ENCODE measurements at regions not wholly inside any gene's neighbourhood (a gene's known extent, or its start where the extent isn't known, plus 50 kb on each side); places are given as distances from the start of the nearest gene placed in this dataset.
A peak's percentile ranks its signal among the peaks of the same experiment; 100 is the strongest.

DNA sequence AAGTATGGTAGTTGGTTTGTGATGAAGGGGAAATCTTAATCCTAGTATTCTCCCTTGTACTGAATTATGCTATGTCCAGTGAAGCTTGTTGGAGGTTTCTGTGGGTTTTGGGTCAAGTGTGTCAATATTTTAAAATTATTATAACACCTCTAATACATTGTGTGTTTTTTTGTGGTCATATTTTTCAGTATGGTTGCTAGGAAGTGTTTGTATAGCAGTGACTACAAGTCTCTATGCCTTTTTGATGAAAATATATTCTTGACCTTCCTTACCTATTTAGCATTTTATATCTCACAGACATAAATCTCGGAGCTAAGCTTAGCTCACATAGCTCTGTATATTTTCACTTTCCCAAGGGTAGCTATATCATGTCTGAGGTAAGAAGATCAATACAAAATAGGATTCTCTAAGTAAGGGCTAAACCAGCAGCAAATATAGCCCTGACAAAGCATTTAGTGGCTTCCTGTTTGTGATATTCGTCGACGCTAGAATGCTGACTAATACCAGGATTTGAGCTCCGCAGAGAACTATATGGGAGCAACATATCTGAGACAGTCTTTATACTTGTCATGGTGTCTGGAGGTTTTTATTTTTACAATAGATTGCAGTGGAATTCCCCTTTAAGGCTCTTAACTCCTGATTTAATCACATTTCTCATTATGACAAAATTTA lies 82.3 kb downstream of the MACIR start:
- H3K27ac Mint-ChIP-seq (ENCODE audit: unreplicated experiment): no peak overlapping the region
- TF ChIP-seq EZH2 (IDR thresholded peaks at IDR 0.05; ENCODE audit: insufficient read depth, low read length): no peak
- no peak for TF ChIP-seq CTCF (IDR thresholded peaks at IDR 0.05; ENCODE audit: insufficient read depth, low read depth, low read length)
- Histone ChIP-seq H3K79me2 (ENCODE audit: insufficient read depth, low read length) (no peaks in the 10 kb centered on the region), H3K9me3 (ENCODE audit: insufficient read depth, low read depth, low read length) (no peaks in the 10 kb centered on the region), H3K4me1 (ENCODE audit: insufficient read depth, low read length) (no peaks in the 10 kb centered on the region), H3K36me3 (ENCODE audit: insufficient read depth, low read length) (no peaks in the 10 kb centered on the region), H3K9ac (ENCODE audit: low read length) (no peak overlapping the region), H2AFZ (ENCODE audit: low read depth, low read length) (no peak overlapping the region), H3K4me3 (ENCODE audit: insufficient read depth, low read depth, low read length) (no peak overlapping the region), H3K4me2 (ENCODE audit: low read length) (peak overlapping the region; percentile 16), H4K20me1 (ENCODE audit: insufficient read depth, low read length) (no peaks in the 10 kb centered on the region), H3K27me3 (ENCODE audit: insufficient read depth, low read length) (no peaks in the 10 kb centered on the region), H3K27ac (ENCODE audit: low read depth, low read length) (no peak overlapping the region)
- FAIRE-seq: no peak
- no peaks in the 10 kb centered on the region for H3K9me3 Mint-ChIP-seq (ENCODE audit: unreplicated experiment)
- H3K27me3 Mint-ChIP-seq (ENCODE audit: low read depth, unreplicated experiment): no peaks in the 10 kb centered on the region
- no peaks in the 10 kb centered on the region for H3K36me3 Mint-ChIP-seq (ENCODE audit: low read depth, unreplicated experiment)
- peaks cover 2% of the 10 kb centered on the region for H3K4me1 Mint-ChIP-seq (ENCODE audit: low read depth, unreplicated experiment)
- no peak for DNase-seq (ENCODE audit: low read depth)
- H3K4me3 Mint-ChIP-seq (ENCODE audit: unreplicated experiment): no peak overlapping the region

DNA sequence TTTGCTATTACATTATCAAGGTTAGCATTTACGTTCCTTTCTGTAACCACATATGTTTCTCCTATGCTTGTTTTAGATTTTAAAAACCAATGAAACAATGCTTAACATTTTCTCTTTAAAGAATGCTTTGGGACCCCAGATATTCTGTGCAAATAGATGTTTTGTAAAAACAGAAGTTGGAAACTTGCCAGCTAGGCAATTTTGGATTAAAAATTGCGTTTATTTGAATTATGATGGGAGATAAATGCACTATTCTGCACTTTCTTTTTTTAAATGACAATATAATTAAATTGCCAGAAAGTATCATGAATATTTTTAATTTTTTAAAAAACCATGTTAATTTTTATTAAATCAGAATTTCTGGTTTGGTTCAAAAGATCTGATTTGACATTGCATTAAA lies 81.6 kb downstream of the MACIR start:
- Histone ChIP-seq H3K79me2 (ENCODE audit: insufficient read depth, low read length) (no peaks in the 10 kb centered on the region), H3K27me3 (ENCODE audit: insufficient read depth, low read length) (no peaks in the 10 kb centered on the region), H3K4me2 (ENCODE audit: low read length) (no peak overlapping the region), H3K9ac (ENCODE audit: low read length) (no peak overlapping the region), H3K27ac (ENCODE audit: low read depth, low read length) (no peak overlapping the region), H3K4me3 (ENCODE audit: insufficient read depth, low read depth, low read length) (no peak overlapping the region), H3K36me3 (ENCODE audit: insufficient read depth, low read length) (no peaks in the 10 kb centered on the region), H3K4me1 (ENCODE audit: insufficient read depth, low read length) (no peaks in the 10 kb centered on the region), H2AFZ (ENCODE audit: low read depth, low read length) (no peak overlapping the region), H3K9me3 (ENCODE audit: insufficient read depth, low read depth, low read length) (no peaks in the 10 kb centered on the region), H4K20me1 (ENCODE audit: insufficient read depth, low read length) (no peaks in the 10 kb centered on the region)
- no peaks in the 10 kb centered on the region for H3K27me3 Mint-ChIP-seq (ENCODE audit: low read depth, unreplicated experiment)
- TF ChIP-seq CTCF (IDR thresholded peaks at IDR 0.05; ENCODE audit: insufficient read depth, low read depth, low read length): no peak
- TF ChIP-seq EZH2 (IDR thresholded peaks at IDR 0.05; ENCODE audit: insufficient read depth, low read length): no peak
- H3K4me3 Mint-ChIP-seq (ENCODE audit: unreplicated experiment): no peak overlapping the region
- H3K4me1 Mint-ChIP-seq (ENCODE audit: low read depth, unreplicated experiment): peaks cover 2% of the 10 kb centered on the region
- H3K9me3 Mint-ChIP-seq (ENCODE audit: unreplicated experiment): no peaks in the 10 kb centered on the region
- DNase-seq (ENCODE audit: low read depth) (no peak), FAIRE-seq (no peak)
- no peak overlapping the region for H3K27ac Mint-ChIP-seq (ENCODE audit: unreplicated experiment)
- H3K36me3 Mint-ChIP-seq (ENCODE audit: low read depth, unreplicated experiment): no peaks in the 10 kb centered on the region

GRCh38 chr5:103336941-103337340 lies 78.4 kb downstream of the MACIR start:
- DNase-seq (ENCODE audit: low read depth): no peak
- Mint-ChIP-seq H3K9me3 (ENCODE audit: unreplicated experiment) (no peaks in the 10 kb centered on the region), H3K4me1 (ENCODE audit: low read depth, unreplicated experiment) (peaks cover 2% of the 10 kb centered on the region), H3K4me3 (ENCODE audit: unreplicated experiment) (no peak overlapping the region), H3K27me3 (ENCODE audit: low read depth, unreplicated experiment) (no peaks in the 10 kb centered on the region), H3K27ac (ENCODE audit: unreplicated experiment) (no peak overlapping the region), H3K36me3 (ENCODE audit: low read depth, unreplicated experiment) (no peaks in the 10 kb centered on the region)
- Histone ChIP-seq H3K4me2 (ENCODE audit: low read length) (no peak overlapping the region), H4K20me1 (ENCODE audit: insufficient read depth, low read length) (no peaks in the 10 kb centered on the region), H3K27me3 (ENCODE audit: insufficient read depth, low read length) (no peaks in the 10 kb centered on the region), H3K9ac (ENCODE audit: low read length) (no peak overlapping the region), H3K4me1 (ENCODE audit: insufficient read depth, low read length) (no peaks in the 10 kb centered on the region), H3K36me3 (ENCODE audit: insufficient read depth, low read length) (no peaks in the 10 kb centered on the region), H3K9me3 (ENCODE audit: insufficient read depth, low read depth, low read length) (no peaks in the 10 kb centered on the region), H3K27ac (ENCODE audit: low read depth, low read length) (no peak overlapping the region), H3K4me3 (ENCODE audit: insufficient read depth, low read depth, low read length) (no peak overlapping the region), H3K79me2 (ENCODE audit: insufficient read depth, low read length) (no peaks in the 10 kb centered on the region), H2AFZ (ENCODE audit: low read depth, low read length) (no peak overlapping the region)
- FAIRE-seq: no peak
- no peak for TF ChIP-seq CTCF (IDR thresholded peaks at IDR 0.05; ENCODE audit: insufficient read depth, low read depth, low read length)
- TF ChIP-seq EZH2 (IDR thresholded peaks at IDR 0.05; ENCODE audit: insufficient read depth, low read length): no peak

Measured in astrocyte (in vitro differentiated cells and primary cell).